NCI-H2107 treated with DMSO at 0.1 percent for 48 hours (cell line): ENCODE measurements at regions not wholly inside any gene's neighbourhood (a gene's known extent, or its start where the extent isn't known, plus 50 kb on each side); places are given as distances from the start of the nearest gene placed in this dataset.
A peak's percentile ranks its signal among the peaks of the same experiment; 100 is the strongest.
"Not testable (repeated sequence)": the region's sequence is repeated elsewhere in the genome, so short reads cannot be mapped to it uniquely, and the experiment has no call there.

ENCODE experiments used
- DNase-seq: peaks from one replicate; lab custom pipeline; 2025; ENCODE audit not compliant: unreplicated experiment; lab: John Stamatoyannopoulos, UW

DNA sequence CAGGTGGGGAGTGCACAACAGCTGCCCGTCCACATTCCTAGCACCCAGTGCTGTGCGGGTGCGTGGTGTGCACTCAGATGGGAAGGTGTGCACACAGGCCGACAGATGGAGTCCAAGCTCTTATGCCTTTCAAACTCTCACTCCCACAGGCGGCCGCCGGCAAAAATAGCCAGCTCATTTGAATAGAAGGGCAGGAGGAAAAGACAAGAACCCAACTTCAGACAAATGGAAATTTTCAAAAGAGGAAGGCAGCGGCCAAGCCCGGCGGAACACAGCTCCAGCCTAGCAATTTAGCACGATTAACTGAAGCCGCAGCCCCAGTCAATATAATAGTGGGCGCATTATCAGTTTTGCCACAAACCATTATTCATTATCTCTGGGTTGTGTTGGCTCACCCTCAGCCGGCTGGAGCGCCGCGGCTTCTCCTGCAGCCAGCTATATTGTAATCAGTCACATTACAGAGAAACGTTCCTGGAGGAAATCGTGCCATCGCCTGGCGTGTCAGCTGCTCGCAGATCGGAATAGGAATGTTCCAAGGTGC is 103.9 kb upstream of the SEC14L1 start:
- DNase-seq = peak; percentile 85

GRCh38 chr17:77037943-77038342 is 102.8 kb upstream of the SEC14L1 start:
- DNase-seq = no peak

DNA sequence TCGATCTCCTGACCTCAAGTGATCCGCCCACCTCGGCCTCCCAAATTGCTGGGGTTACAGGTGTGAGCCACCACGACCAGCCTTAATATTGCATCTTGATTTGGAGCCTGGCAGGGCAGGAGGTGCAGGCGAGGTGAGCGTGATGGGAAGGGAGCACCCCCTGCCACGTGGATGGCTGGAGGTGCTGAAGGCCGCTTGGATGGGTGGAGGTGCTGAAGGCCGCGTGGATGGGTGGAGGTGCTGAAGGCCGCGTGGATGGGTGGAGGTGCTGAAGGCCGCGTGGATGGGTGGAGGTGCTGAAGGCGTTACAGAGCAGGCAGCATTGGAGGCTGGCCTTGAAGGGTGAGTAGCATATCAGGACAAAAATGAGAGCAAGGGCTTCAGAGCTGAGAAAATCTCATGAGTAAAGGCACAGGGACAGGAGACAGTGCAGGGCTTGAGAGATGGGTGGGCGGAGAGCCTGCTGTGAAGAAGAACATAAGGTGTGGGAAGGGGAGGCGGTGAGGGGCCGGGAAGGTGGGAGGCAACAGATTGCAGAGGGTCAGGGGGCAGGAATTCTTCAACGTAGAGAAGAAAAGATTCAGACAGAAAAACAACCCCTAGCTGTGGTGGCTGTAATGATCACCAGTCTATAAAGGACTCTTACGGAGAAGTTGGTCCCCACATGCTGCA is 101.7 kb upstream of the SEC14L1 start:
- DNase-seq = no peak

- peak; percentile 83 for DNase-seq
Measured at GRCh38 chr17:77042476-77043231, 98.1 kb upstream of the SEC14L1 start.

DNA sequence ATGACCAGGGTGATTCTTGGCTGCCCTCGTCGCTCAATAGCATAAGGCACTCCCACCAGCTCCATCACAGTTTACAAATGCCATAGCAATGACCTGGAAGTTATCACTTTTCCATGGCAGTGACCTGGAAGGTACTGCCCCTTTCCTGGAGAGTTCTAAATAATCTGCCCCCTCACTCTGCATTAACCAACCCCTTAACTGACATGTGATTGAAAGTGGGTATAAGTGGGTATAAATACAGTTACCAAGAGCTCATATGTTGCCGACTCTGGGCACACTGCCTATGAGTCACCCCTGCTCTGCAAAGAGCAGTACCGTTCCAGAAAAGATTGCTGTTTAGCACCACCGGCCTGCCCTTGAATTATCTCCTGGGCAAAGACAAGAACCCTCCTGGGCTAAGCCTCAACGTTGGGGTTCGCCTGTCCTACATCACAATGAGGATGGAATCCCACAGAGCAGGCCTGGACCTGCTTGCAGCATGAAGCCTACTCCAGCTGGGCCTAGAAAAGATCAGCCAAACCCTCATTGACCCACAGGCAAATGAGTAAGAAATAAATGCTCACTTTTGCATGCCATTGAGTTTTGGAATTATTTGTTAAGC is 95.2 kb upstream of the SEC14L1 start:
- no peak for DNase-seq

DNA sequence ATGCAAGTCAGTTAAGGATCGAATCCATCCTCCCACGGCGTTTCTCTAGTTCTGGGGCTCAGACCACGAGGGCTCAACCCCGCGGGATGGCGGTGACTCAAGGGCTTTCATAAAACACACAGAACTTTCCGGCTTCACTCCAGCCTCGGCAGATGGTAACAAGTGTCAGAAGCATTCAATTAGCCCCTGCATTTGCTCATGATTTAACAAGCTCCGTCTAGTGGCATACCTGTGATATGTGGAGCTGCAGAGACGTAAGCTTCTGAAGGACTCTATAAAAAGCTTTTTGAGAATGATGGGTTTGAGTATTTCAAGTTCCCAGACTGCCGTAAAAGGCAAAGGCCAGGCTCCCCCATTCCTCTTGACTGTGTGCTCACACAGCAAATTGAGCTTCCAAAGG is 91.3 kb upstream of the SEC14L1 start:
- DNase-seq = peak; percentile 78

DNA sequence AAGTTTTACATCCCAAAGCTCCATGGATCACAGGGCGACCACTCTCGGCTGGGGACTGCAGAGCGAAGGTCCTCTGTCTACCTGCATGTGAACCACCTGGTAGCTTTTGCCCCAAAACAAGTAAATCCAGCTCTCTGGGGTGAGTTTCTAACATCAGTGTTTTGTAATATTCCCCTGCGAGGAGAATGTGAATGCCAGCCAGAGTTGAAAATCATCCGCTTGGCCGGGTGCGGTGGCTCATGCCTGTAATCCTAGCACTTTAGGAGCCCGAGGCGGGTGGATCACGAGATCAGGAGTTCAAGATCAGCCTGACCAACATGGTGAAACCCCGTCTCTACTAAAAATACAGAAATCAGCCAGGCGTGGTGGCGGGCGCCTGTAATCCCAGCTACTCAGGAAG is 89.9 kb upstream of the SEC14L1 start:
- DNase-seq = not testable (repeated sequence)

DNA sequence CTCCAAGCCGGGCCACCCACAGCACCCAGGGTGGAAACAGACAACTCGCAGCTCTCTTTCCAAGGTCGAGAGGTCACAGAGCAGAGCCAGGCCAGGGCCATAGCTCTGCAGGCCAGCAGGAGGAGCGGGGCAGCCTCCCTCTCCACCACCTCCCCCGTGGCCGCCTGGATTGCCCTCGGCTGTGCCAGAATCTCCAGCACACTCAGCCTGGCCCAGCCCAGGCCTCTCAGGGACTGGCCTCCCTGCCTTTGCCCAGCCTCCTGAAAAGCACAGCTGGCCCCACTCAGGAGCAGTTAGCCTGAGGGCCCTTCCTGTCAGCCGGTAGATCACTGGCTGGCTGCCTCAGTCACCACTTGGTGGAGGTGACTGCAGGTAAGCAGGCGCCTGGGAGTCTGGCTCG is 85.8 kb upstream of the SEC14L1 start:
- DNase-seq = no peak

DNA sequence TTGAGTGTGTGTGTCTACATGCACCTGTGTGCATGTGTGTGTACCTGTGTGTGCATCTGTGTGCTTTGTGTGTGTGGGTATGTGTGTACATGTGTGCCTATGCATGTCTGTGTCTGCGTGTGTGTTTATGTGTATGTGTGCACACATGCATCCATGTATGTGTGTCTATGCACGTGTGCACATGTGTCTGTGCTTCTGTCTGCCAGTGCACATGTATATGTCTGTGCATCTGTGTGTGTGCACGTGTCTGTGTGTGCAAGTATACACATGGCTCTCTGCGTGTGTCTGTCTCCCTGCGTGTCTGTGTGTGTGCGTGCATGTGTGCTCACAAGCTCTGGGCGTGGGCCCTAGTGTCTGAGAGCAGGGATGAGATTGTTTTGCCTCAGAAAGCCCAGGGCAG is 85.3 kb upstream of the SEC14L1 start:
- DNase-seq = no peak

GRCh38 chr17:77058016-77058415 is 82.8 kb upstream of the SEC14L1 start:
- no peak for DNase-seq

DNA sequence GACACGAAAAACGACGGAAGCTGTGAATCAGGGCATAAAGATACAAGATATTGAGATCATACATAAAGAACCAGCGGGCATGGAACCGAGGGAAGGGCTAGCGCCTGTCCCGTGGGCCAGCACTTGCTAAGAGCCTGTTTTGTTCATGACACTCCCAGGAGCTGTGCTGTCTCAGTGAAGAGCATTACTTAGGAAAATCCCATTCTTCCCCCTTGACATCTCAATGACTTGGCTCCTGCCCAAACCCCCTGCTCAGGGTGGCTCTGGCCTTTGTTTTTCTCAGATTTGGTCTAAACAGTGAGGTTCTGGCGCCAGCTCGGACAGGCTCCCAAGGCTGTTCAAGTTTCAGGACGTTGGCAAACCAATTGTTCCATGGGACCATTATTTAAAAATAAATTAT is 79.1 kb upstream of the SEC14L1 start:
- no peak for DNase-seq

GRCh38 chr17:77064598-77064997 is 76.2 kb upstream of the SEC14L1 start:
- no peak for DNase-seq

- no peak for DNase-seq
Measured at GRCh38 chr17:77066165-77066564, 74.6 kb upstream of the SEC14L1 start.

GRCh38 chr17:77066726-77067409 is 73.9 kb upstream of the SEC14L1 start:
- peak; percentile 26 for DNase-seq

DNA sequence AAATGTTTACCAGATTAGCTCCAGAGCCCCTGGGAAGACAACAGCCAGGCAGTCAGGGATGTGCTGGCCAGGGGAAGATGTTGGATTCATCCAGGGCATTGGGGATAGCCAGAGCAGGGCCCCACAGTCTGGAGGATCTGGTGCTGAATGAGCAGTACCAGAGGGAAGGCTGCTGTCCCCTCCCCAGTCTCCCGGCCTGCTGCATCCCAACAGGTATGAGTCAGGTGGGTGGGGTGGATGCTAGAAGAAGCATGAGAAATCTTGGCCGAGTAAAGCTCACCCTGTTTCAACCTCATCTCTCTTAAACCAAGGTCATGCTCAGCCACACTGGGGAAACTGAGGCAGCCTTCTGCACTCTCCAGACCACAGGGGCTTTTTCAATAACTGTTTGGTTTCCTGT is 71.9 kb upstream of the SEC14L1 start:
- no peak for DNase-seq

DNA sequence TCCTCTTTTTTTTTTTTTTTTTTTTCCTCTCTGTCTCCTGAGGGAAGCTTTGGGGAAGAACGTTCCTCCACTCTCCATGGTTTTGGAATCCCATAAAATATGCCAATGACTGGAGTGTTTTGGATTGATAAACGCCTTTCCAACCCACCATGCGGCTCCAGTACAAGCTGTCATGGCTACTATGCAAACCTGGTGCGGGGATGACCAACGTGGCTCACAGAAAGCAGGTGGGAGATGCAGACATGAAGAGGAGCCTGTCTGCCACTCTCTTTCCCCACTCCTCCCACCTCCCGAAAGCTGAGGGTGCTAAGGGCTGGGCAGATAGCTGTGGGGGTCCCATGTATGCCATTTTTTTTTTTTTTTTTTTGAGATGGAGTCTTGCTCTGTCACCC is 69.9 kb upstream of the SEC14L1 start:
- no peak for DNase-seq

DNA sequence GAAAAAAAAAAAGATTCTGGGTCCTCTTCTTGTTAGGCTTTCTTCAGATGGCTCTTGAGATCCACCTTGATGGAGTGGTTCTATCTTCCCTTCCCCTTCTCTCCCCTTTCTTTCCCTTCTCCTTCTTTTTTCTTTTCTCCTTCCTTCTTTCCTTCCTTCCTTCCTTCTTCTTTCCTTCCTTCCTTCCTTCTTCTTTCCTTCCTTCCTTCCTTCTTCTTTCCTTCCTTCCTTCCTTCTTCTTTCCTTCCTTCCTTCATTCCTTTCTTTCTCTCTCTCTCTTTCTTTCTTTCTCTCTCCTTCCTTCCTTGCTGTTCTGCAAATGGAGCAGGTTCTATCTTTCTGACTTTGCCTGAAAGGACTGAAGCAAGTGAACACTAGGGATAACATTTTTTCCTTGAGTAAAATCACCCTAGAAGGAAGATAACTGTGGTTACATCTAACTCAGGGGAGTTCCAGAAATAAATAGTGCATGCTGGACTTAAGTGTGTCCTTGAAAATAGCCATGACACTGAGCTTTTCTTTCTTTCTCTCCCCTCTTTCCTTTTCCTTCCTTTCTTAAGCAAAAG is 68.8 kb upstream of the SEC14L1 start:
- no peak for DNase-seq

- DNase-seq = no peak
Measured at GRCh38 chr17:77072670-77073069, 68.1 kb upstream of the SEC14L1 start.

DNA sequence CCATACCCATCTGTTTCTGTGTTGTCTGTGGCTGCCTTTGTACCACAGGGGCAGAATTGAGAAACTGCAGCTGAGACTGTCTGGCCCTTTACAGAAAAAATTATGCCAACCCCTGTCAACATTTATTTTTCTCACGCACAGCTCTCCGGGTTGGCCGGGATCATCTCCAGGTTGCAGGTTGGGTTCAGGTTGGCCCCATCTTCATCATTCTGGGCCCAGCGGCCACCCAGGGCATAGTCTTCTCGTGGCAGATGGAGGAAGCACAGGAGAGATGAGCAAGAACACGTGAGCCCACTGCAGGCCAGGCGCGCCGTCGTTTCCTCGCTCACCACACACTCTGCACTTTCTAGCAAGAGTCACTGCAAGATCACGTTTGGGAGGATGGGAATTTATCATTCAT is 66.1 kb upstream of the SEC14L1 start:
- DNase-seq = no peak

- peak; percentile 41 for DNase-seq
Measured at GRCh38 chr17:77076124-77076830, 64.5 kb upstream of the SEC14L1 start.

GRCh38 chr17:77083531-77083930 is 57.2 kb upstream of the SEC14L1 start:
- DNase-seq = no peak
